HL-60 (cell line): ENCODE measurements at regions not wholly inside any gene's neighbourhood (a gene's known extent, or its start where the extent isn't known, plus 50 kb on each side); places are given as distances from the start of the nearest gene placed in this dataset.

Experiments used
- DNase-seq, 2 experiments: peaks; one replicate each; pipeline ENCODE4 v3.0.0-alpha.2; 2010 to 2020; ENCODE audit warnings: low read depth in 1 of 2, low spot score in 1 of 2
- H3K27ac ChIP-seq: fragments of 250-450 bp; sonication (Bioruptor Pico); replicated peaks from 2 replicates; pipeline ENCODE4 v1.5.1; 2020; ENCODE audit warnings: mild to moderate bottlenecking, moderate library complexity
- H3K27me3 ChIP-seq: fragments of 250-450 bp; sonication (Bioruptor Pico); 2 replicates; pipeline ENCODE4 v1.5.1; 2021; ENCODE audit warnings: mild to moderate bottlenecking, moderate library complexity; ENCODE audit not compliant: insufficient read depth, poor library complexity, severe bottlenecking
- H3K4me3 ChIP-seq: replicated peaks from 2 replicates; pipeline ENCODE4 v1.5.1; 2011; ENCODE audit warnings: mild to moderate bottlenecking, control low read depth, low read length; ENCODE audit not compliant: insufficient read depth
- GABPA ChIP-seq: IDR thresholded peaks from 2 replicates; pipeline ENCODE4 v1.6.1; 2012; ENCODE audit warnings: low read depth
- POLR2AphosphoS5 ChIP-seq: IDR thresholded peaks from 2 replicates; pipeline ENCODE4 v1.6.1; 2012; ENCODE audit warnings: low read depth
- SPI1 ChIP-seq: IDR thresholded peaks from 2 replicates; pipeline ENCODE4 v1.6.1; 2012; ENCODE audit warnings: low read depth, mild to moderate bottlenecking, borderline replicate concordance
- TF ChIP-seq, protein P1 (sequence below): IDR thresholded peaks from 2 replicates; pipeline ENCODE4 v1.6.1; 2012; ENCODE audit warnings: low read depth; ENCODE audit not compliant: insufficient replicate concordance
- TF ChIP-seq, protein P2 (sequence below): IDR thresholded peaks from one replicate; pipeline ENCODE4 v1.5.1; 2011; ENCODE audit warnings: low read length, control low read depth, inconsistent platforms; ENCODE audit not compliant: insufficient read depth

DNA sequence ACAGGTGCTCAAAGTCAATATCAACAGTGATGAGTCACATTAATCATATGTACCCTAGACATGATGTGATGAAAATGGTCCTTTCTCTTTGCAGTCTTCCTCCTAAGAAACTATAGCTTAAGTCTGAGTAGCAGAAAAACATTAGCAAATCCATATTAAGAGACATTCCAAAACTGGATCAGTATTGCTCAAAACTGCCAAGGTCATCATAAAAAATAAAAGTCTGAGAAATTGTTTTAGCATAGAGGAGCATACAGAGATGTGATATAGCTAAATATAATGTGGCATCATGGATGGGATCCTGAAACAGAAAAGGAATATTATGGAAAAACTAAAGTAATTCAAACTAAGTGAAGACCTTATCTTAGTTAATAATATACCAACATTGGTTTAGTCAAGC, 1316.1 kb downstream of the SUCLG1 start:
- no peak for DNase-seq
- H3K27ac ChIP-seq, result no peak overlapping the region
- H3K27me3 ChIP-seq, result no peaks in the 10 kb centered on the region
- no peak overlapping the region for H3K4me3 ChIP-seq
- TF ChIP-seq SPI1 (no peak), GABPA (no peak), POLR2AphosphoS5 (no peak)
- TF ChIP-seq, protein P1, sequence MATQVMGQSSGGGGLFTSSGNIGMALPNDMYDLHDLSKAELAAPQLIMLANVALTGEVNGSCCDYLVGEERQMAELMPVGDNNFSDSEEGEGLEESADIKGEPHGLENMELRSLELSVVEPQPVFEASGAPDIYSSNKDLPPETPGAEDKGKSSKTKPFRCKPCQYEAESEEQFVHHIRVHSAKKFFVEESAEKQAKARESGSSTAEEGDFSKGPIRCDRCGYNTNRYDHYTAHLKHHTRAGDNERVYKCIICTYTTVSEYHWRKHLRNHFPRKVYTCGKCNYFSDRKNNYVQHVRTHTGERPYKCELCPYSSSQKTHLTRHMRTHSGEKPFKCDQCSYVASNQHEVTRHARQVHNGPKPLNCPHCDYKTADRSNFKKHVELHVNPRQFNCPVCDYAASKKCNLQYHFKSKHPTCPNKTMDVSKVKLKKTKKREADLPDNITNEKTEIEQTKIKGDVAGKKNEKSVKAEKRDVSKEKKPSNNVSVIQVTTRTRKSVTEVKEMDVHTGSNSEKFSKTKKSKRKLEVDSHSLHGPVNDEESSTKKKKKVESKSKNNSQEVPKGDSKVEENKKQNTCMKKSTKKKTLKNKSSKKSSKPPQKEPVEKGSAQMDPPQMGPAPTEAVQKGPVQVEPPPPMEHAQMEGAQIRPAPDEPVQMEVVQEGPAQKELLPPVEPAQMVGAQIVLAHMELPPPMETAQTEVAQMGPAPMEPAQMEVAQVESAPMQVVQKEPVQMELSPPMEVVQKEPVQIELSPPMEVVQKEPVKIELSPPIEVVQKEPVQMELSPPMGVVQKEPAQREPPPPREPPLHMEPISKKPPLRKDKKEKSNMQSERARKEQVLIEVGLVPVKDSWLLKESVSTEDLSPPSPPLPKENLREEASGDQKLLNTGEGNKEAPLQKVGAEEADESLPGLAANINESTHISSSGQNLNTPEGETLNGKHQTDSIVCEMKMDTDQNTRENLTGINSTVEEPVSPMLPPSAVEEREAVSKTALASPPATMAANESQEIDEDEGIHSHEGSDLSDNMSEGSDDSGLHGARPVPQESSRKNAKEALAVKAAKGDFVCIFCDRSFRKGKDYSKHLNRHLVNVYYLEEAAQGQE, result no peak
- TF ChIP-seq, protein P2, sequence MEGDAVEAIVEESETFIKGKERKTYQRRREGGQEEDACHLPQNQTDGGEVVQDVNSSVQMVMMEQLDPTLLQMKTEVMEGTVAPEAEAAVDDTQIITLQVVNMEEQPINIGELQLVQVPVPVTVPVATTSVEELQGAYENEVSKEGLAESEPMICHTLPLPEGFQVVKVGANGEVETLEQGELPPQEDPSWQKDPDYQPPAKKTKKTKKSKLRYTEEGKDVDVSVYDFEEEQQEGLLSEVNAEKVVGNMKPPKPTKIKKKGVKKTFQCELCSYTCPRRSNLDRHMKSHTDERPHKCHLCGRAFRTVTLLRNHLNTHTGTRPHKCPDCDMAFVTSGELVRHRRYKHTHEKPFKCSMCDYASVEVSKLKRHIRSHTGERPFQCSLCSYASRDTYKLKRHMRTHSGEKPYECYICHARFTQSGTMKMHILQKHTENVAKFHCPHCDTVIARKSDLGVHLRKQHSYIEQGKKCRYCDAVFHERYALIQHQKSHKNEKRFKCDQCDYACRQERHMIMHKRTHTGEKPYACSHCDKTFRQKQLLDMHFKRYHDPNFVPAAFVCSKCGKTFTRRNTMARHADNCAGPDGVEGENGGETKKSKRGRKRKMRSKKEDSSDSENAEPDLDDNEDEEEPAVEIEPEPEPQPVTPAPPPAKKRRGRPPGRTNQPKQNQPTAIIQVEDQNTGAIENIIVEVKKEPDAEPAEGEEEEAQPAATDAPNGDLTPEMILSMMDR, result no peak

DNA sequence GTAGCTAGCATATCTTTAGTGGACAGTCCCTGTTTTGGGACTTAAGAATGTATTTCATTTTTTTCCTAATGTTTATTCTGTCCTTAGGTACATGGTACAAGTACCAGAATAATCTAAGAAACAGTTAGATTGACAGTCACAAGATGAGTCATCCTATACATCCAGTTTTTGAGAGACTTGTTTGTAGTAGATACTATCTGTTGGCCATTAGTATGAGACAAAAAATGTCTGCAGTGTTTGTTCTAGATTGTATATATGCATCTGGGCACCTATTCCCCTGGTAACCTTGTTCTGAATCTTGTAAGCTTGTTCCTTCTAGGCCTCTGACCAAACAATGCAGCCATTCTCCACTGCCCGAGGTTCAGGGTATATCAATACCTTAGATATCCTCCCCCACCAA, 1343.5 kb downstream of the SUCLG1 start:
- H3K4me3 ChIP-seq, result no peak overlapping the region
- TF ChIP-seq SPI1 (no peak), POLR2AphosphoS5 (no peak), GABPA (no peak)
- TF ChIP-seq, protein P2, result no peak
- TF ChIP-seq, protein P1, result no peak
- no peak overlapping the region for H3K27ac ChIP-seq
- DNase-seq, result no peak
- no peaks in the 10 kb centered on the region for H3K27me3 ChIP-seq

DNA sequence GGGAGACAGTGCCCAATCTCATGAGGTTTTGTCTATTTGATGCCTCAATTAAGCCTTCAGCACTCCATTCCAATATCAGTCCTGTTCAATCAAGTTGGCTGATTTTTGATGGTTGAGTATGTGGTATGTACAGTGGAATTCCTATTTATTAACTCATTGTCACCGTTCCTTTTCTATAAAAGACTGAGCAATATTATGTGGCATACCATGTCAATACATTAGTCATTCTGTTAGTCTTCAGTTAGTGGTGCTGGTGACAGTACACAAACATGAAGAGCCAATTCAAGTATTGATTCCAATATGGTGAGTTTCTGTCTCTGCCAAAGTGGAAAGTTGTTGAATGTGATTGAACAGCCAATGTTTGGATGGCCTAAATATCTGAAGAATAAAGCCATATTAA, 1343.9 kb downstream of the SUCLG1 start:
- Histone ChIP-seq H3K27ac (no peak overlapping the region), H3K27me3 (no peaks in the 10 kb centered on the region), H3K4me3 (no peak overlapping the region)
- DNase-seq, result no peak
- no peak for TF ChIP-seq GABPA
- TF ChIP-seq POLR2AphosphoS5, result no peak
- no peak for TF ChIP-seq SPI1

DNA sequence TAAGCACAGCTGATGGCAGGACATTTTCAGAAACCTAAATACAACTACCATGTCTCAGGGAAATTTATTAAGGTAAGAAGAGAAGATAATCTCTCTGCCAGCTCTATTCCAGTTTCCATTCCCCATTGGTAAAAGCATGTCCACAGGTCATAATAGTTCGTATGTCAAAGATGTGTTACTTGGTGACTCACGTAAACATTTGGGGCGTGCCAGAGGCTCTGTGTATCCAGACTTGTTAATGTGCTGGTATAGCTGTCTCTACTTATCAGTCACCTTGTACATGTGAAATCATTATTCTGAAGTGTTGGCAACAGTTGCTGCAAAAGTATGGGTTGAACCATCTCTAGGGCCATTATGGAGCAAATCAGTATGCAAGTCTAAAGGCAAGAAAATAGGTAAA, 1345.1 kb downstream of the SUCLG1 start:
- Histone ChIP-seq H3K27me3 (no peaks in the 10 kb centered on the region), H3K4me3 (no peak overlapping the region), H3K27ac (no peak overlapping the region)
- TF ChIP-seq POLR2AphosphoS5 (no peak), GABPA (no peak), SPI1 (no peak)
- TF ChIP-seq, protein P2, result no peak
- TF ChIP-seq, protein P1, result no peak
- no peak for DNase-seq
